NCI-H2171 treated with DMSO at 0.1 percent for 48 hours (cell line): ENCODE measurements at regions not wholly inside any gene's neighbourhood (a gene's known extent, or its start where the extent isn't known, plus 50 kb on each side); places are given as distances from the start of the nearest gene placed in this dataset.

ENCODE experiments used
- DNase-seq: peaks from one replicate; lab custom pipeline; 2025; lab: John Stamatoyannopoulos, UW

- DNase-seq, result no peak
Observed at GRCh38 chr17:12290207-12290606, 269.5 kb downstream of the MAP2K4 start.

DNA sequence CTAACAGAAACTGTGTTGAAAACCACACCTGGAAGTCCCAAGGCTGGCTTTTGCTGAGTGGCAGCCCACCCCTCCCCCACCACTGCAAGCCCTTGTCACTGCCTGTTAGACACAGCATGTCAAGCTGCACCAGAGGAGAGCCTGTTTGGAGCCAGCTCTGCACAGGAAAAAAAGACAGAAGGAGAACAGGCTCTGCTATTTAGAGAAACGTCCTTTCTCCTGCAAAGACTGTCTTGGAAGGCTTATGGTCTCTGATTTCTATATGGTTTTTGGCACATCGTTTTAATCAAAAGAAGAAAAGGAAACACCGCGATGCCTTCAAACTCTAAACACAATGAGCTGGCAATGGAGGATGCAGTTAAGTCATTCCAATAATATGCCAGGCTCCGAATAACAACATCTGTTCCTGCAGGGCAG is 275.5 kb downstream of the MAP2K4 start:
- peak; percentile 24 for DNase-seq

DNA sequence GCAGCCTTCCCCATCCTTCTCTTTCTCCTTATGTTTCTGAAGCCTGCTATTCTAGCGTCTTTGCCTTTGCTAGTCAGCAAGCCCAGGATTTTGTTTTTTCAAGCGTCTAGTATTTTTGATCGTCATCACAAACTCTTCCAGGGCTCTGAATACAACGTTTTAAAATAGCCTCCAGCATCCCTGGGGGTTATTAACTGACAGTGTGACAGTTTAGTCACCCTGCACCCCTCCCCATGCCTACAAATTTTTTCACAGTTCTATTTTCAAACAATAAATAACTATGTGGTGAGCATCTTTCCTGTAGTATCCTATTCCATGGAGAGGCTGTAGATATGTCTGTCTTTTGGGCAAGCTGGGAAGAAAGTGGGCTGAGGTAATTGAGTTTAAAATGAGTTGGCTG is 280.9 kb downstream of the MAP2K4 start:
- DNase-seq, result no peak

- DNase-seq, result no peak
Observed at GRCh38 chr17:12302711-12303110, 282.0 kb downstream of the MAP2K4 start.

GRCh38 chr17:12310811-12311210 is 290.1 kb downstream of the MAP2K4 start:
- no peak for DNase-seq

DNA sequence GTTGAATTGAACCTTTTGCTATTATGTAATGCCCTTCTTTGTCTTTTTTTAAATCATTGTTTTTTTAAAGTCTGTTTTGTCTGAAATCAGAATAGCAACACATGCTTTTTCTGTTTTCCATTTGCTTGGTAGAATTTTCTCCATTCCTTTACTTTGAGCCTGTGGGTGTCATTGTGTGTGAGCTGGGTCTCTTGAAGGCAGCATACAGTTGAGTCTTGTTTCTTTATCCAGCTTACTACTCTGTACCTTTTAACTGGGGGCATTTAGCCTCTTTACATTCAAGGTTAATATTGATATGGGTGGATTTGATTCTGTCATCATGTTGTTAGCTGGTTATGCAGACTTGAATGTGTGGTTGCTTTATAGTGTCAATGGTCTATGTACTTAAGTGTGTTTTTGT is 292.0 kb downstream of the MAP2K4 start:
- no peak for DNase-seq

- DNase-seq, result no peak
Observed at GRCh38 chr17:12313786-12314185, 293.1 kb downstream of the MAP2K4 start.

- no peak for DNase-seq
Observed at GRCh38 chr17:12316021-12316420, 295.3 kb downstream of the MAP2K4 start.

DNA sequence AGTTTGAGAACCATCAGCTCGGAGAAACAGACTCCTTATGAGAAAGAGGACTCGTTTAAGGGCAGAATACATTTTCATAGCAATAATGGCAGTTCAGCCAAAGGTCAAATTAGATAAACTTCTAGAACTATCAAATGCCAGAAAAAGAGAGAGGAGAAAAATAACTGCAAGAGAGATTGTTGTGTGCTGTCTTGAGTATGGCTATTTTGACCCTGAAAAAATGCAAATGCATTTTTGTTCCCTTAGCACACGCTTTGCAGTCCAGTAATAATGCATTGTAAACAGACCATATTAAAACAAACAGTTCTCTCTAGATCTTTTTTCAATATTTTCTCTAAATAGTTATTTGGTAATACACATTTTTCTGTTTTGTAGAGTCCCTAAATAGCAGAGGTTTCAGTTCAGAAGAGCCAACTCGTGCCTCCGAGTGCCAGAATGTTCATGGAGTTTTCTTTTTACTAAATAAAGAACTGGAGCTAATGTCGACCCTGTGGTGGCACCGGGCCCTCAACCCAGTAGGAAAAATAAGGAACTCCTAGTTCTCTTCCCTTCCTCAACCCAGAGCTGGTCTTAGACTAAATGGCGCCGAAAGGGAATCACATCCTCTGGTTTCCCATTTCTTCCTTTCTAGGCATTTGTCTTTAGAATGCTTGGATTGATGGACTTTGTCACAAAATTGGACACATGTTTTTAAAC is 298.0 kb downstream of the MAP2K4 start:
- no peak for DNase-seq

DNA sequence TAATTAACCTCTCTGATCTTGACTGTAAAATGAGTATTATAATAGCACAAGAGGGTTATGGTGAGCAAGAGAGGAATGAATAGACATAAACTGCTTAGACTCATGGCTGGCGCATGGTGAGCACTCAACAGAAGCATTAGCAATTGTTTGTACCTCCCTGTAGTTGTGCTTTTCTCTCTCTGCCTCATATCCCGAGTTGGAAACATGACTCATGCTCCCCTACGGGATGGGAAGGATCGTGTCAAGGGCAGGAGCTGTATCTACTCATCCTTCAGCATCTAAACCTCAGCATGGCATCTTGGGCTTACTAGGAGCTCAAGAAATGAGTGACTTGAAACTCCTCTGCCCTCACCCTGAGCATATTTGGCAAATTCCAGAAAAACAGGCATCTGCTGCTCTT is 299.6 kb downstream of the MAP2K4 start:
- DNase-seq, result no peak

- DNase-seq, result no peak
Observed at GRCh38 chr17:12328204-12328603, 307.5 kb downstream of the MAP2K4 start.

- no peak for DNase-seq
Observed at GRCh38 chr17:12330456-12330855, 309.8 kb downstream of the MAP2K4 start.

GRCh38 chr17:12341328-12341727 is 320.7 kb downstream of the MAP2K4 start:
- DNase-seq, result no peak

- DNase-seq, result no peak
Observed at GRCh38 chr17:12342161-12342560, 321.5 kb downstream of the MAP2K4 start.

- DNase-seq, result no peak
Observed at GRCh38 chr17:12342609-12343435, 322.1 kb downstream of the MAP2K4 start.

GRCh38 chr17:12348476-12348875 is 317.2 kb upstream of the MYOCD start:
- DNase-seq, result no peak

GRCh38 chr17:12349297-12349696 is 316.4 kb upstream of the MYOCD start:
- no peak for DNase-seq

DNA sequence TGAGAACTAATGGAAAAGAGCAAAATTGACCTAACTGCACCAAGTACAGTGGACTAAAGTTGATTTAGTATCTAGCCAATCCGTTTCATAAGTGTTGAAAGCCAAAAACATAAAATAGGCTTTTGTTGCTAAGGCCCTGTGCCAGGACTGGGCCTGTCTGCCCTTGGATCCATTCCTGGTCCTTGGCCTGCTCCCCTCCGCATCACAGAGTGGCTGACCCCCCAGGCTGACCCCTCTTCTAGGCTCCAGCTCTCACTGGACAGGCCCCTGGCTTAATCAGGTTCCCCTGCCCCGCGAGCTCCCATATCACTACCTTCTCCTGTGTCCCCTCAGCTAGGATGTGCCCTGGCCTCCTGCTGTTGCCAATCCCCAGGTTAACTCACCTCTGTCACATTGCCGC is 313.6 kb upstream of the MYOCD start:
- no peak for DNase-seq

DNA sequence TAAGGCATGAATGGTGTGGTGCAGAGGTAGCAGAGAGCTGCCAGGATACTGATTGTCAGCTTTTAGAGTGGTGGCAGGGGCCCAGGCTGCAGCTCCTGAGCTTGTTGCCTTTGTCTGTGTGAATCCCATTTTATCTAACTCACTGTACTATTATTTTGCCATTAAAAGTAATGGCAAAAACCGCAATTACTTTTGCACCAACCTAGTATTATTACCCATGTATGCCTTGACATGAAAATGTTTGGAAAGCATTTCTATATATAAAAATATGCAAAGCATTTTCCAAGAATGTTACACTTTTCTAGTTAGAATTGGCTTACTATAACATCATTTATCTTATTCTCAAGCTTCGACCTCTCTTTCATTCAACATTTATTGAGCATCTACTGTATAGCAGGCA is 308.1 kb upstream of the MYOCD start:
- DNase-seq, result no peak

- no peak for DNase-seq
Observed at GRCh38 chr17:12358477-12358876, 307.2 kb upstream of the MYOCD start.

DNA sequence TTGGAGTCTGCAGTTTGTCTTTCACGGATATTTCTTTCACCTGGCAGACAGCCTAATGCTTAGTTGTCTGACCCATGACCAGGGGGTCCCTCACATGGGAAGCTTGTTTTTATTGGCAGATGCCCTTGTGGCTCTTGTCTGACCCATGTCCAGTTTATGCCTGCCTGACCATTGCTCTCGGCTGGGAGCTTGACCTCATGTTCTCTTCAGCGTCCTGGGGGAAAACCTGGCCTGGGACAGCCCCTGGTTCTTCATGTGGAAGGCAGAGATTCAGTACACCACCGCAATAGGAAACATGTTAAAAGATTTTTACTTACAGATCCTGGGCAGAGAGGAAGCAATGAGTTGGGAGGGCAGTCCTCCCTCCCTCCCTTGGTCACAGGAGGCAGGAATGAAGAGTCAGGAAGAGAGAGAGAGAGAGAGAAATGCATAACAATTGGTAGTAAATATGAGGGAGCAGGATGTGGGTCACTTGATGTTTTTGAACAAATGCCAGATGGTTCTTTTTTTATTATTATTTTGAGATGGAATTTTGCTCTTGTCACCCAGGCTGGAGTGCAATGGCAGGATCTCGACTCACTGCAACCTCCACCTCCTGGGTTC is 302.7 kb upstream of the MYOCD start:
- DNase-seq, result no peak

DNA sequence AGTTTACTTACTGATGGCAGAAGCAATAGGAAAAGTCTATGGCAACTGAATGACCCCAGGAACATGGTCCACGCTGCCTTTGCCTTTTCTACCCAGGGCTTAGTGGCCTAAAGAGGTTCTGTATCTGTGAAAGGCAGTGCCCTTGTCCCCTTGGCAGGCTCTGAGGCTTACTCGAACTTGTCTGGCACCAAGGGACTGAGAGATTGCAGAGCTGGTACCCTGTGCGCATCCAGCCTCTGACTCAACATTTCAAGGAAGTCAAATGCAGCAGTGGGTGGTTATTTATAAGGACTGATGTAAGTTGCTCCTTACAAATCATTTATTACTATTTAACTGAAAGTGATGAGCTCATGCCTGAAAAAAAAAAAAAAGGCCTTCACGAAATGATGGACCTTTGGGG is 299.9 kb upstream of the MYOCD start:
- no peak for DNase-seq

- DNase-seq, result no peak
Observed at GRCh38 chr17:12369065-12369464, 296.6 kb upstream of the MYOCD start.
